ENCODE measurements at regions not wholly inside any gene's neighbourhood (a gene's known extent, or its start where the extent isn't known, plus 50 kb on each side); places are given as distances from the start of the nearest gene placed in this dataset.

DNA sequence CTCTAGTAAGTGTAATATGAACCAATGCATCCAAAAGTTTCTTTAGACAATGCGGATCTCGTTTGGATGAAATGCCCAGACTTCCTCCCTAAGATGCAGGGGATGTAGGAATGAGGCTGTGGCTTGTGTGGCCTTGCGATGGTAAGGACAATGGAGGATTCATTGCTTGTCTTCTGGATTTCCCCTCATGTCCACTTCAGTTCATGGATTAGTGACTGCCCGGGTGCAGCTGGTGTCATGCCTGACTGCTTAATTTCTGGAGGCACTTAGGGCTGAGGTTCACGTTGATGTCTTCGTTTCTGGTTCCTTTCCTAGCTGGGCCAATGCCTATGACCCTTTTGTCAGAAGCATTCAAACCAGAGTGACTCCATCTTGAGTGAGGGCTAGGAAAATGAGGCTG lies 93.8 kb downstream of the SCP2D1 start:
- TF ChIP-seq, protein P1, sequence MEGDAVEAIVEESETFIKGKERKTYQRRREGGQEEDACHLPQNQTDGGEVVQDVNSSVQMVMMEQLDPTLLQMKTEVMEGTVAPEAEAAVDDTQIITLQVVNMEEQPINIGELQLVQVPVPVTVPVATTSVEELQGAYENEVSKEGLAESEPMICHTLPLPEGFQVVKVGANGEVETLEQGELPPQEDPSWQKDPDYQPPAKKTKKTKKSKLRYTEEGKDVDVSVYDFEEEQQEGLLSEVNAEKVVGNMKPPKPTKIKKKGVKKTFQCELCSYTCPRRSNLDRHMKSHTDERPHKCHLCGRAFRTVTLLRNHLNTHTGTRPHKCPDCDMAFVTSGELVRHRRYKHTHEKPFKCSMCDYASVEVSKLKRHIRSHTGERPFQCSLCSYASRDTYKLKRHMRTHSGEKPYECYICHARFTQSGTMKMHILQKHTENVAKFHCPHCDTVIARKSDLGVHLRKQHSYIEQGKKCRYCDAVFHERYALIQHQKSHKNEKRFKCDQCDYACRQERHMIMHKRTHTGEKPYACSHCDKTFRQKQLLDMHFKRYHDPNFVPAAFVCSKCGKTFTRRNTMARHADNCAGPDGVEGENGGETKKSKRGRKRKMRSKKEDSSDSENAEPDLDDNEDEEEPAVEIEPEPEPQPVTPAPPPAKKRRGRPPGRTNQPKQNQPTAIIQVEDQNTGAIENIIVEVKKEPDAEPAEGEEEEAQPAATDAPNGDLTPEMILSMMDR (conservative IDR thresholded peaks at IDR 0.05 in 1 of 2, IDR thresholded peaks at IDR 0.05 in 1 of 2; ENCODE audit: low read depth in 1 of 2, low read length in 2 of 2), result no peak
- no peak for TF ChIP-seq EZH2 (IDR thresholded peaks at IDR 0.05; ENCODE audit: low read length, missing control alignments)
